ENCODE measurements at regions not wholly inside any gene's neighbourhood (a gene's known extent, or its start where the extent isn't known, plus 50 kb on each side); places are given as distances from the start of the nearest gene placed in this dataset.
"Not testable (repeated sequence)": the region's sequence is repeated elsewhere in the genome, so short reads cannot be mapped to it uniquely, and the experiment has no call there.

- DNase-seq: no peak
Observed at GRCh38 chr1:193438771-193439170, 252.4 kb upstream of the B3GALT2 start.

- DNase-seq: no peak
Observed at GRCh38 chr1:193438312-193438711, 251.9 kb upstream of the B3GALT2 start.

DNA sequence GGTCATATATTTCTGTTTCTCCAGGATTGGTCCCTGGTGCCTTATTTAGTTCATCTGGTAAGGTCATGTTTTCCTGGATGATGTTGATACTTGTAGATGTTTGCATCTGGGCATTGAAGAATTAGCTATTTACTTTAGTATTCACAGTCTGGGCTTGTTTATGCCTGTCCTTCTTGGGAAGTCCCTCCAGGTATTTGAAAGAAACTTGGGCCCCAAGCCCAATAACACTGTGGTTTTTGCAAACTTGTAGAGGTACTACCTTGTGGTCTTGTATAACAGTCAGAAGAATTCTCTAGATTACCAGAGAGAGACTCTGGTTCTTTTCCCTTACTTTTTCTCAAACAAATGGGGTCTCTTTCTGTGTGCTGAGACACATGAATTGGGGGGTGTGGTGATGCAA lies 251.4 kb upstream of the B3GALT2 start:
- no peak for DNase-seq

GRCh38 chr1:193437333-193437732 lies 250.9 kb upstream of the B3GALT2 start:
- DNase-seq: not testable (repeated sequence)

DNA sequence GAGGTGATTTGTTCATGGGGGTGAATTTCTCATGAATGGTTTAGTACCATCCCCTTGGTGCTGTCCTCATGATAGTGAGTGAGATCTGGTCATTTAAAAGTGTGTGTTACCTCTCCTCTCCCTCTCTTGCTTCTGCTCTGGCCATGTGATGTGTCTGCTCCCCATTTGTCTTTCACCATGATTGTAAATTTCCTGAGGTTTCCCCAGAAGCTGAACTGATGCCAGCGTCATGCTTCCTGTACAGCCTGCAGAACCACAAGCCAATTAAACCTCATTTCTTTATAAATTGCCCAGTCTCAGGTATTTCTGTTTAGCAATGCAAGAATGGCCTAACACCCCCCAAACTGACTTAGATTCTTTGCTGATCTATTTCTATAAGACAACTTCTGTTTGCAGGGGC lies 249.4 kb upstream of the B3GALT2 start:
- DNase-seq: no peak

DNA sequence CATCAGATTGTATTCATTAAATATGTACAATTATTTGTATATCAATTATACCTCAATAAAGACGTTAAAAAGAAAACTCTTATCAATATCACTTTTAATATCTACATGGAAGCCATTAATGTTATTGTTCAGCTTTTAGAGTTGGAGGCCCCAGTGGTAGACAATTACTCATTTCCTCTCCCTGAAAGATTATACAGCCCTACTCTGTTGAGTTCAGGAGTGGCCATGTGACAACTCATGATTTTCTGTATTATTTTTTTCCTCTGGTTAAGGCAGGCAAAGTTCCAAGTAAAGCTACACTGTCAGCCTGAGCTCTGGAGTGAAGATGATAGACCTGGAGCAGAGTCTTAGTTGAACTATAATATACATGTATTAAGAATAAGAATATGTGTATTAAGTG lies 247.9 kb upstream of the B3GALT2 start:
- no peak for DNase-seq

DNA sequence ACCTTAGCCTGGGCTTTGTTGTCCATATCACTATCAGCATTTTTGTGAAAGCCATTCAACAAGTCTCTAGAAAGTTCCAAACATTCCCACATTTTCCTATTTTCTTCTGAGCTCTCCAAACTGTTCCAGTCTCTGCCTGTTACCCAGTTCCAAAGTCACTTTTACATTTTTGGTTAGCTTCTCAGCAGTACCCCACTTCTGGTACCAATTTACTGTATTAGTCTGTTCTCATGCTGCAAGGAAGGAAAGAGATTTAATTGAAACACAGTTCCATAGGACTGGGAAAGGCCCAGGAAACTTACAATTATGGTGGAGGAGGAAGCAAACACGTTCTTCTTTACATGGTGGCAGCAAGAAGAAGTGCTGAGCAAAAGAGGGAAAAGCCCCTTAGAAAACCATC lies 247.2 kb upstream of the B3GALT2 start:
- DNase-seq: no peak

GRCh38 chr1:193432979-193433587 lies 246.7 kb upstream of the B3GALT2 start:
- DNase-seq: no peak

- DNase-seq: no peak
Observed at GRCh38 chr1:193431265-193431977, 245.0 kb upstream of the B3GALT2 start.

- DNase-seq: no peak
Observed at GRCh38 chr1:193427524-193427923, 241.1 kb upstream of the B3GALT2 start.

DNA sequence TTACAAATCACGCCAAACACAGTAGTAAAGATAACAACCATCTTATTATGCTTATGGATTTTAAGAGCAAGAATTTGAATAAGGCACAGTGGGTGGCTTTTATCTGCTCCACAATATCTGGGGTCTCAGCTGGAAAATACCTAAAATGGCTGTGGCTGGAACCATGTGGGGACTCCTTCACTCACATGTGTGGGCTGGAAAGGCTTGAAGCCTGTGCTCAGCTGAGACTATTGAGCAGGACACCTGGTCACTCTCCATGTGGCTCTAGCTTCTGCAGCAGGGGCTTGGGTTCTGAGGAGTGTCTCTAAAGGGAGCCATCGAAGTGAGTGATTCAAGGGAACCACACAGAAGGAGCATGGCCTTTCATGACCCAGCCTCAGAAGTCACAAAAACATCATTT lies 239.6 kb upstream of the B3GALT2 start:
- DNase-seq: no peak

DNA sequence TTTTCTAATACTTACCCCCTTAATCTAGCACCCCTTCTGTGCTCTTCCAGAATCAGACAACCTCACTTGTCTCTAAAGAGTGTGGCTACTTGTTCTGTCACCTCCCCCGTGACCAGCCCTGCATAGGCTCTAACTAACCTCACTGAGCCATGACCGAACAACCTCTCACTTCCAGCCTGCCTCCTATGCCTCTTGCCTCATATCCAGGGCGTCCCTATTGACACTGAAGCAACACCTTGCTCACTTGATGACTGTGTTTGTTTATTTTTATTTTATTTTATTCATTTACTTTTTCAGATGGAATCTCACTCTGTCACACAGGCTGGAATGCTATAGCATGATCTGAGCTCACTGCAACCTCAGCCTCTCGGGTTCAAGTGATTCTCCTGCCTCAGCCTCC lies 235.1 kb upstream of the B3GALT2 start:
- no peak for DNase-seq

- DNase-seq: no peak
Observed at GRCh38 chr1:193419295-193419694, 232.9 kb upstream of the B3GALT2 start.

GRCh38 chr1:193418745-193419058 lies 232.3 kb upstream of the B3GALT2 start:
- DNase-seq: no peak

DNA sequence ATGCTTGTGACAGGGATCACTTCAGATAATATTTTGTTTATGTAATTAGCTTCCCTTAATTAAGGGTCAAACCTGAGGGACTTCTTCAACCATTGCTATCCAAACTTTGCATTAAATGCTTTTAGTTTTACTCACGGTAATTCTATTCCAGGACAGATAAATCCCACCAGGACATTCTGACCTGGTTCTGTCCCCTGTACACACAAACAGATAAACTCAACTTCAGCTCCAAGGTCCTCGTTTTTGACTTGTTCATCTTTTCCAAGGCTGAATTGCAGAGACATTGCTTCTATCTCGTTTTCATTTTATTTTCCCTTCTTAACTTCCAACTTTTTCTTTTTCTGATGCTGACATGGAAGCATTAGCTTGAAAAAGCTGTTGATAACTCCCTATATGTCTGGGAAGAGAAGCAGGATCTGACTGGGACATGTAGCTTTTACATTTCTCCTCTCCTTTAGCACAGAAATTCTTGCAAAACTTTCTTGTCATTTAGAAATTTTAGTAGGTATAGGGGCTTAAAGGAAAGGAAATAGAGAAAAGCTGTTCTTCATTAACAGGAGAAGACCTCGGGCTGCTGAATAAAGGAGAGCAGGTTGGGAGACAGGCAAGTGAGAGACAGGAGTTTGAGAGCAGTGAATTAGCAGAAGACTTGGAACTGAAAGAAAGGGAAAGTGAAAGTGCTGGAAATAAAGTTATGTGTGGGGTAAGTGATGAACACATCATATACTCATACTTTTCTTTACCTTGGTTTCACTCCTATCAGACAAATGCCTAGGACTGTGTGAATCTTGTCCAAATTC lies 231.7 kb upstream of the B3GALT2 start:
- peak; percentile 37 for DNase-seq

DNA sequence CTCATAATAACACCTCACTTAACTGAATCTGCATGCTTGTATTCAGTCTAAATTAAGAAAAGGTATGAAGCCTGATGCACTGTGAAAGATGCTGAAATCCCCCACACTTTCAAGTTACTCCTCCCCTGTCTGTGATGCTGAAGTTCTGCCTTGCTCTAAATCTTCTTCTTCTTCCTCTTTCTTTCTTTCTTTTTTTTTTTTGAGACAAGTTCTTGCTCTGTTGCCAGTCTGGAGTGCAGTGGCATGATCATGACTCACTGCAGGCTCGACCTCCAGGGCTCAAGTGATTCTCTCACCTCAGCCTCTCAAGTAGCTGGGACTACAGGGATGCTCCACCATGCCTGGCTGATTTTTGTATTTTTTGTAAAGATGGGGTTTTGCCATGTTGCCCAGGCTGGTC lies 231.0 kb upstream of the B3GALT2 start:
- no peak for DNase-seq

DNA sequence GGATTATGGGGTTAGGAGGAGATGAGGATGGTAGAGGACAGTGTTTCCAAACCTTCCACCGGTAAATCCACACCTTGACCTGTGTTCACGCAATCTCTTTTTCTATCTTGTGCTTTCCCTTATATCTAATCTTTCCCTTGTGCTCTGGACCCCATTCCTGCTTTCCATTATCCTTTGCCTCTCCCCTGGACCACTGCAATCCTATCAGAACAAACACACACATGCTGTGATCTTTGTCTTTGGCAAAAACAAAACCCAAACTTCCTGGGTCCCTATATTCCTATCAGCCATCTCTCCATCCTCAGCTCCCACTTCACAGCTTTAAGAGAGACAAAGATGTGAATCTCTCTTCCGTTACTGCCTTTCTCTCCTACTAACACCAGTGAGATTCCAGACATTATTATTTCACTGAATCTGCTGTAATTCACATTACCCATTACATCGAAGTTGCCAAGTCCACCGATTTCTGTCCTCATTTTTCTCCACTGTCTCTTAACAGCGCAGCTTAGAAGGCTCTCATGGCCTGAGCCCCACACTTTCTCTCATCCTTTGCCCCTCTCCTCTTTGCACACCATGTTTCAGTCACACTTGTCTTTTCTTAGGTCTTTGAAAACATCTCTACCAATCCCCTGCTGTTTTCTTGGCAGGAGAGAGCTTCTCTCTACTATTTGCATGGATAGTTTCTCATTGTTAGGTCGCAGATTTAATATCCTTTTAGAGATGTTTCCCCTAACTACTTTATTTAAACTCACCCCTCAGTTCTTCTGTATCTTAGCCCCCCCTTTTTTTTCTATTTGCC lies 230.0 kb upstream of the B3GALT2 start:
- DNase-seq: no peak

- no peak for DNase-seq
Observed at GRCh38 chr1:193415256-193415655, 228.8 kb upstream of the B3GALT2 start.

DNA sequence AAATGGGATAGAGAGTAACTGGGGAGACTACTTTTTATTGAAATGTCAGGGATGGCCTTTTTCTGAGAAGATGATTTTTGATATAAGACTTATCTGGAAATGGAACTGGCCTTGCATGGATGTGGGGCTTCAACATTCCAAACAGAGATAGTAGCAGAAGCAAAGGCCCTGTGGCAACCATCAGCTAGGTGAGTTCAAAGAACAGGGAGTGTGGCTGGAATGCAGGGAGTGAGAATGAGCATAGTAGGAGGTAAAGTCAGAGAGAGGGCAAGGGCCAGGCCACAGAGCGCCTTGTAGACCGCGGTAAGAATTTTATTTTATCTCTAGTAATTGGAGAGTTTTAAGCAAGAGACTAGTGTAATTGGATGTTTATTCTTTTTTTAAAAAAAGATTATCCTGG lies 227.0 kb upstream of the B3GALT2 start:
- no peak for DNase-seq

GRCh38 chr1:193412748-193413147 lies 226.3 kb upstream of the B3GALT2 start:
- DNase-seq: no peak

DNA sequence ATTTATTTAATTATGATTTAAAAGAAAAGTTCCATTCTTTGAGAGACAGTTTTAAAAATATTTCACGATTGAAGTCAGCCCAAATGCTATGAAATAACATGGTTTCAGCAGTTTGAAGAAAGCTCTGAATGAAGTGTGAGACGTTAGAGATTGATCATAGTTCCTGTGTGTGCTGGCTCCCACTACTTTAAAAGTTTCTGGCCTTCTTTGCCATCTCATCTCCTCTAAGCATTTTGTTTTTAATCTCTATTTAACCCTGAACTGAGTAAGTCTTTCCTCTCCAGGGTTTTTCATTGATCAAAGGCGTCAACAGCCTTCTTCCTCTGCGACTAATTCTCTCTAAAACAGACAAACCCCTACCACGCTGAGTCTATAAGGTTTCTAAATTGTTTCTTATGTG lies 225.3 kb upstream of the B3GALT2 start:
- DNase-seq: no peak

DNA sequence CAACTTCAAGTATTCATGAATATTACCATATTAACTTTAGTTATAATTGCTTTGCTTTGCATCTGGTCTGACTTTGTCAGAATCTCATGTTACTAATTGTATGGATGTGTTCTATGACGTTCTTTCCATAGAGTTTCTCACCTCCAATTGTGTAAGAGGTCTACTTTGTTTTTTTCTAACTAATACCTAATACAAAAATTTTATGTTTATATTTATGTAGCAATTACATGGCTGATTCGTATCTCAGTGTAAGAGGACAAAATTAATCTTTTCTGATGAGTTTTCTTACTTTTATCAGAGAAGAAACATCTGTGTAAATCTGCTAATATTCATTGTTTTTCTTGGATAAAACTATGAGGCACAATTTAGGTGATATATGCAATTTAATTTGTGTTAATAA lies 224.8 kb upstream of the B3GALT2 start:
- no peak for DNase-seq

- DNase-seq: peak; percentile 79
Observed at GRCh38 chr1:193408782-193409293, 222.4 kb upstream of the B3GALT2 start.

All from RPMI8226 (cell line).